ENCODE measurements at regions not wholly inside any gene's neighbourhood (a gene's known extent, or its start where the extent isn't known, plus 50 kb on each side); places are given as distances from the start of the nearest gene placed in this dataset.

DNA sequence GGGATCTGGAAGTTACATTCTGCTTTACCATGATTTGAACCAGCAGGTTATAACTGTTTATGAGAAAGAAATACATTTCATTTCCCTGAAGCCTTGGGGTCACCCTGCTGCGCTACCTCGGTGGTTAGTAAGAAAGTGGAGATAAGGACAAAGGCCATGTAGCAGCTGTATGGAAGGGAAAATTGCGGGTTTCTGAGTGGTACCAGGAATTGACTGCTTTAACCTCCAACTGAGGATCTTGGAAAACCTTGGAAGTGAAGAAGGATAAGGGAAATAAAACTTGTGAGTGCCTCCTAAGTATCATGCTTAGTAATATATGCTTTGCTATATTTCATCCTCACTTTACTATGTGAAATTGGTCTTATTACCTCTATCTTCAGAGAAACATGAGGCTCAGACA, 76.1 kb upstream of the GAP43 start:
- H3K4me3 ChIP-seq (ENCODE audit: low read length): no peak overlapping the region
- TF ChIP-seq, protein P1, sequence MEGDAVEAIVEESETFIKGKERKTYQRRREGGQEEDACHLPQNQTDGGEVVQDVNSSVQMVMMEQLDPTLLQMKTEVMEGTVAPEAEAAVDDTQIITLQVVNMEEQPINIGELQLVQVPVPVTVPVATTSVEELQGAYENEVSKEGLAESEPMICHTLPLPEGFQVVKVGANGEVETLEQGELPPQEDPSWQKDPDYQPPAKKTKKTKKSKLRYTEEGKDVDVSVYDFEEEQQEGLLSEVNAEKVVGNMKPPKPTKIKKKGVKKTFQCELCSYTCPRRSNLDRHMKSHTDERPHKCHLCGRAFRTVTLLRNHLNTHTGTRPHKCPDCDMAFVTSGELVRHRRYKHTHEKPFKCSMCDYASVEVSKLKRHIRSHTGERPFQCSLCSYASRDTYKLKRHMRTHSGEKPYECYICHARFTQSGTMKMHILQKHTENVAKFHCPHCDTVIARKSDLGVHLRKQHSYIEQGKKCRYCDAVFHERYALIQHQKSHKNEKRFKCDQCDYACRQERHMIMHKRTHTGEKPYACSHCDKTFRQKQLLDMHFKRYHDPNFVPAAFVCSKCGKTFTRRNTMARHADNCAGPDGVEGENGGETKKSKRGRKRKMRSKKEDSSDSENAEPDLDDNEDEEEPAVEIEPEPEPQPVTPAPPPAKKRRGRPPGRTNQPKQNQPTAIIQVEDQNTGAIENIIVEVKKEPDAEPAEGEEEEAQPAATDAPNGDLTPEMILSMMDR (conservative IDR thresholded peaks at IDR 0.05; ENCODE audit: low read depth, low read length): no peak
- no peak for DNase-seq (ENCODE audit: low read depth)

DNA sequence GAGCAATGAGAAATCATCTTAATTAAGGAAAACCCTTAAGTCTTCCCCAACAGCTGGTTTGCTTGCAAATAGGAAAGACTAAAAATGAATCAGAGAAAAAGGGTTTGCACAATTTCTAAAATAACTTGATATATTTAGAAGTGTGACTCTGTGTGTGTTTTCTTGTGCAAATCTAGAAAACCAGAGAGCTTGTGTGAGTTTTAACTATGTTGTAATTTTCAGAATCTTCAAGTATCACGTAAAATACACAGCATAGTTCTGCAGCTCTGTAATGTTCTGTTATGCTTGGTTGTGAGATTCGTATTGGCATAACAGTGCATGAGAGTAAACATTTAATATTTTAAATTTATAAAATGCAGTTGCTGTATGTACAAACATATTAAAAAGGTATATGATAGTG, 74.7 kb upstream of the GAP43 start:
- TF ChIP-seq, protein P1 (conservative IDR thresholded peaks at IDR 0.05; ENCODE audit: low read depth, low read length): no peak
- DNase-seq (ENCODE audit: low read depth): no peak
- H3K4me3 ChIP-seq (ENCODE audit: low read length): no peak overlapping the region

DNA sequence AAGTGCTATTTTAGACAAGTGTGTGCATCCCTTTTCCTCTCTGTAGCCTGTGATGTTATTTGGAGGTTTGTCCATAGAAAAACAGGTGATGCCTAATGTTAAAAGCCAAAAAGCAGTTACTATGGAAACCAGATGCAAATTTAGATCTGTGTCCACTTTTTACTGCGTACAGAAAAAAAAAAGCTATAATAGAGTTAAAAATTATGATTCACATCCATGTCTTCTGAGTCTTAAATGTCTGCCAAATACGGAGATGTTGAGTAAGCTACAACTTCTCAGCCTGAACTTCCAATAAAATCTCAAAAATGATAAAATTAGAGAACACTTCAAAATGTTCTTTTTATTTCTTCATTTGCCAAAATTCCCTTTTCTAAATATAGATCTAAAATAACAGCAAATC, 74.2 kb upstream of the GAP43 start:
- TF ChIP-seq, protein P1 (conservative IDR thresholded peaks at IDR 0.05; ENCODE audit: low read depth, low read length): no peak
- no peak for DNase-seq (ENCODE audit: low read depth)

DNA sequence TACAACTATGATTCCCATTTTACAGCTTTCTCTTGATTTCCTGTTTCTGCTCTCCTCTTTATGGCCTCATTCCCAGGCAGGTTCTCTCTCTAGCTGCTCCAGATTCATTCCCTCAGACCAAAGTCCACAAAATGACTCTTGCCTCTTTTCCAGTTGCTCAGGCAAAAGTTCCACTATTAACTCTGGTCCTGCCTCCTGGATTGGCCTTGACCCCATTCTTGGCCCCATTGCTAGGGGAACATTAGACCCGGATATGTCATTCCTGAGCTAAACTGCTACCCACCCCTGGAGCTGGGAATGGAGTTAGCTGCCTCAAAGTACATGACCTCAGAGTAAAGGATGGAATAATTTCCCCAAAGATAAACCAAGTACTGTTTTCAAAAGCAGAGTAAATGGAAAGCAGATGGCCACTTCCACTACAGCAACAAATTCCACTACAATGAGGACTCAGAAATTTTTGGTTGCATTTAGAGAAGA, 73.0 kb upstream of the GAP43 start:
- TF ChIP-seq, protein P1 (conservative IDR thresholded peaks at IDR 0.05; ENCODE audit: low read depth, low read length): no peak
- H3K4me3 ChIP-seq (ENCODE audit: low read length): no peak overlapping the region
- no peak for DNase-seq (ENCODE audit: low read depth)

More for the DNA sequence above, 74.2 kb upstream of the GAP43 start:
- H3K4me3 ChIP-seq (ENCODE audit: low read length): no peak overlapping the region

DNA sequence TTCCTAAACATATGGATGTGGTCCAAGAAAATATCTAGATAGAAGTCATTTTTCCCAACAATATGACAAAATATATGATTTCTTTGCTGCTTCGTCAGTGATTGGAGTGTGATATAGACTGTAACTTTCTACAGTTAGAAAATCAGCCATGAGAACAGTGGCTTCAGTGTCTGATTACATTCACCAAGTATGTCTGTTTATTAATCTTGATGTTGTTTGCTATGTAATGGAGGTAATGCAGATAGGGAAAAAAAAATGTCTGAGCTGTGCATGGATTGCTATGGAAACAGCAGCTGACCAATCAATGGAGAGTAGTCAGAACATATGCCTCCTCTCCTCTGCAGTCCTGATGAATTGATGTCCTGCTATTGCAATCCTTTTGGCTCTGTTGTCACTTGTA, 72.3 kb upstream of the GAP43 start:
- TF ChIP-seq, protein P1 (conservative IDR thresholded peaks at IDR 0.05; ENCODE audit: low read depth, low read length): no peak
- no peak for DNase-seq (ENCODE audit: low read depth)
- H3K4me3 ChIP-seq (ENCODE audit: low read length): no peak overlapping the region

DNA sequence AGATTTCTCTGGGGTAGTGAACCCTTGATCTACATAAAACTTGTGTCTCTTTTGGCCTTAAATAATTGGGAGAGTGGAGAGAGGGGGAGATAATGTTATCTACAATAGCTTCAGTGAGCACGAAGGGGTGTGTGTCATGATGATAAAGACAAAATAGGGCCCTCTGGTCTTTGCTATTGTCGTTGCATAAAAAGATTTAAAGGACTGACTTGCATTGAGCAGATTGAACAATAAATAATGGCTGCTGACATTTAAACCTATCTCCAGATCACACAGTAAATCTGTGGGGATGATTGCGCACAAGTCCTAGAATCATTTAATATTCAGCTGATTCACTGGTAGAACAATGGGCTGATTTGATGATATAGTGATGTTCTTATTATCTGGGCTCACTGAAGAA, 71.3 kb upstream of the GAP43 start:
- TF ChIP-seq, protein P1 (conservative IDR thresholded peaks at IDR 0.05; ENCODE audit: low read depth, low read length): no peak
- DNase-seq (ENCODE audit: low read depth): no peak
- H3K4me3 ChIP-seq (ENCODE audit: low read length): no peak overlapping the region

DNA sequence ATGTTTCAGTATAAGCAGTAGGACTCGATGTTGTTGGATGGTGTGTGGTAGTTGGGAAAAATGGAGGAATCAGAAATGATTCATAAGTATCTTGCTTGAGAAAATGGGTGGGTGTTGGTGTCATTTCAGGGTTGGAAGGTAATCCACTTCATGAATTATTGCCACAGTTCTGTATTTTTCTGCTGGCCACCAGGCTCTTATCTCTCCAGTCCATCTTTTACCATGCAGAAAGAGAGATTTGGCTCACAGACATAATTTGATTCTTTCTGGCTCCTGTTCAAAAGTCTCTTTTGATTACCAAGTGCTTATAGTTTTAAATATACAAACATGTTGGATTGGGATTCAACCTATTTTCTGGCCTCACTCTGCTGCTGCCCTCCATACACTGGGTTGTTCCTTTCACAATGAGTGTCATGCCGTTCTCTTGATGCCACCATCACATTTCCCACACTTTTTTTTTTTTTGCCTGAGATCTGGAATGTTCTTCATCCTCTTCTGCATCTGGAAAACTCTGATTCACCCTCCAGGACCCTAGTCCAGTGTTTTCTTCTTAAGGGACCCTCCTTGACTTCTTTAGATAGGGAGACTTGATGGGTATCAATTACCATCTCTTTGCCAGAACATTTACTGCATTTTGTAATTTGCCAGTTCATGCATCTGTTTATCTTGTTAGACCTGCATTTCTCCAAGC, 69.4 kb upstream of the GAP43 start:
- no peak overlapping the region for H3K4me3 ChIP-seq (ENCODE audit: low read length)
- no peak for DNase-seq (ENCODE audit: low read depth)
- TF ChIP-seq, protein P1 (conservative IDR thresholded peaks at IDR 0.05; ENCODE audit: low read depth, low read length): no peak
